GM21526 (cell line): ENCODE measurements at regions not wholly inside any gene's neighbourhood (a gene's known extent, or its start where the extent isn't known, plus 50 kb on each side); places are given as distances from the start of the nearest gene placed in this dataset.

ENCODE experiments used
- ATAC-seq: cut with Tn5 transposase; IDR thresholded peaks from one replicate; pipeline ENCODE4 v1.9.1; 2021; ENCODE audit warnings: moderate library complexity; ENCODE audit not compliant: unreplicated experiment, low FRiP score

DNA sequence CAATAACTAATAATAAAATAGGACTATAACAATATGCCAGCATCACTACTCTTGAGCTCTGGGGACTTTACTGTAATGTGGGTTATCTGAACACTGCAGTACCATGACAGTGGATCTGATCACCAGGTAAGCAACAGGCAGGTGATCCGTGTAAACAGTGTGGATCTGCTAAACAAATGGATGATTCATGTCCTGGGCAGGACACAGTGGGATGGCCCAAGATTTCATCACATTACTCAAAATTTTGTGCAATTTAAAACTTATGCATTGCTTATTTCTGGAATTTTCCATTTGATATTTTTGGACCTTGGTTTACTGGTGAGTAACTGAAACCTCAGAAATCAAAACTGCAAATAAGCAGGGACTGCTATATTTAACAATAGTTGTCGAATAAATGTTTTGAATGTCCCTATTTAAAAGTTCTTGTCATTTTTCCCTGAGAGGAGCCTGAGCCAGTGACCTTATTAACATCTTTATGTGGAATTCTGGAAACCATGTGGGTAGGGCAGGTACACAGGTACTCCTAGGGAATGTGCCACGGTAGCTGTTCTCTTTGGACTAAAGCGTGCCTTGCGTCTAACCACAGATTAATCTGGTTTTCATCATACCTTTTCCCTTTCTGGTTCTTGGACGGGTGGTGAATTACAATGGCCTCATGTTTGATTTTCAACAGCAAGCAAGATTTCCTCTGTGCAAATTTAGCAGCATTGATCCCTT is 214.5 kb upstream of the SASH1 start:
- no peak for ATAC-seq

DNA sequence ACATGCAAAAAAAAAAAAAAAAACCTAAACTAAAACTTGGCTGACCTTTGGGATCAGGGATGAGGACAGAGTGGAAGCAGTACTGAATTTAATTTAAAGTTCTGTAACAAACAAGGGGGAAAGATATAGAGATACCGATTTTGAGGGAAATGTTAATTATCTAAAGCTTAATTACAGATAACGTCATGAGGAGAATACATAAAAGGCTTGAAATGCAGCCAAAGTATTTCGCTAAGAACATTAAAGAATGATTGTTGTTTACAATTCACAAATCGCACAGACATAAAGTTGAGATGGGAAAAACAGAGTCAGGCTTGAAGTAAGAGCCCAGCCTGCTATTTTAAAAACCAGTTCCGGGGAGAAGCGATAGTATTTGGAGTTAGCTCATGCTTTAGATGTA is 208.0 kb upstream of the SASH1 start:
- no peak for ATAC-seq

DNA sequence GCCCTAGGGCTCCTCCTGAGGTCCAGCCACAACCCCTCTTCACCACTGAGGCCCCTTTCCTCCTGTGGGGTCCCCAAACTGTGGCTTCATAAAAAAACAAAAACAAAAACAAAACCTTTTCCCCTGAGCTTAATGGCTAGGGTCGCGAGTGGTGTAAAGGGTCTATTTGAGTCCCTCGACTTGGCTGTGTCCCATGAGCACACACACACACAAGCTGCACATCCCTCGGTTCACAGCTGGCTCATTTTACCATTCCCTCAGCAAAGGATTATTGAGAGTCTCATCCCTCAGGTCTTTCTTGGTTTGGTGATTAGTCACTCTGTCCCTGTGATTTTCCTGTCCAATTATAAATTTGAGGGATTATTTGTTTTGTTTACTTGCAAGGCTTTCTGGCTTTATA is 206.1 kb upstream of the SASH1 start:
- no peak for ATAC-seq

DNA sequence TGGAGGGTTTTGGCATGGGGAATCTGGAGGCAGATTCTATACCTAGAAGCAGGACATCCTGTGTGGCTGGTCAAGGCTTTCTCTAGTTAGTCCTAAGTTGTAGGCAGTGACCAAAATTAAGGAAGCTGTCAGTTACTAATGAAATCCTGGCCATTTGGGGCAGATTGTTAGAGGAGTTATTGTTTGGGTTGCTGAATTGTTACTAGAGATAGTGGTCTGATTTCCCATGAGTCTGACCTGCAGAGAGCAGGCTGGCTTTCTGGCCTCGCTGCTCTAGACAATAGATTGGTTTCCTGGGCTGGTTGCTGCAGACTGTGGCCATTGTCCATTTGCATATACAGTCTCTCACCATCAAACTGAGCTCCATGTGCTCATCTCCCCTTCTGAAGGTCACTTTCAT is 205.0 kb upstream of the SASH1 start:
- ATAC-seq, result no peak

DNA sequence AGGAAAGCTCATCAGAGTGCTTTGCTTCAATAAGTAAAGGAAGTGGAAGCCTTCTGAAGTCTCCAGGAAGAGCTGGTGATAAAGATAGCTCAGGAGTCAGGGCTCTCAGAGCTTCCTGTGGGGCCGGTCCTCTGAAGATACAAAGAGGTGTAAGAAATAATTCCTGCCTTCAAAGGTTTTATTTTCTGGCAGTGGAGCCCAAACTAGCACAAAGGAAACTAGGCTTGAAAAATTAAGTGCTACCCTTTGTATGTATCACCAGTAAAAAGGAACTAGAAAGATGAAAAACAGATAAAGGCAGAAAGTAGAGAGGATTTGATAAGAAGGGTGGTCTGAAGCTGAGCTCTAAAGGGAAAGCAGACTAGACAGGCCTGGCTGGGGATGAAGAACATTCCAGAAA is 204.1 kb upstream of the SASH1 start:
- no peak for ATAC-seq

DNA sequence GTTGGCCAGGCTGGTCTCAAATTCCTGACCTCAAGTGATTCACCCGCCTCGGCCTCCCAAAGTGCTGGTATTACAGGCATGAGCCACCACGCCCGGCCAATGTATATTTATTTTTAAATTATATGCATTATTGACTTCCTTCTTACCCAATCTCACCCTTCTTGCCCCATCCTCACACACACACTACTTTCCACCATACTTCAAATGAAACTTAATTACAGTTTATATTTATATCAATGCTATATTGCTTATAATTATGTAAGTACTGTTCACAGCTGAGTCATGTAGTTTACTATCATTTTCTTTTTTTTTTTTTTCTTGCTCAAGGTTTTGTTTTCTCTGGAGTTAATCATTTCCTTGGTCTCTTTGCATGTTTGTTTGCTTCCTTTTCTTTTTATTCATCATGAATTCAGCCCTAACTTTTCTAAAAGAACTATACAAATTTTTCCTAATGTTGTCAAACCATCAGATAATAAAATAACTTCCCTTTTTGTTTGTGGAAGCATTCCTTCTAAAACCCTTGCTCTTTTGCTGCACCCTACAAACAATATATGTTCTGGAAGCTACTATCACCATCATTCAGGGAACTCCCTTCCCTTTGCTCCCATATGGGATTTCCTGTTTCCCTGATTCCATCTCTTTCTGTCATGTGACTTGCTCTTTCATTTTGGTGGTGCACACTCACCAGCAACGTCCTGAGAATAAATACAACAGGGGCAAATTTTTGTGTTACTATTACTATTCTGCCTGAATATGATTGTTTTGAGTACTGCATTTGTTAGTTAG is 201.7 kb upstream of the SASH1 start:
- ATAC-seq, result no peak

DNA sequence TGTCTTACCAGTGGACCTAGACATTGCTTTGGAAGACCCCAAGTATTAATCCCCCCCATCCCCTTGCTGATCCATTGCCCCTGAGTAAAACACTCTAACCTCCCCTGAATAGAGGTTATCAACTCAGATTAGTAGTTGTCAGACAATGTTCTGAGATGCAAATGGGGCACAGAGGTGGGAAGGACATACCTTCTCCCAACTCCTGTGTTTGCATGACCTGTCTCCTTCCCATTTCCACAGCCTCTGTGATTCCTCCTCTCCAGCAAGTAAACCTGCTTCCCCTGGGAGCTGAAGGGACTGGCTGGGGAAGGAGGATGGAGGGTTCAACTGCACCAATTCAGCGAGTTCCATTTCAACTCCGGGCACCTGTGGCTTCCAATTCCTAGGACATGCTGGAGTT is 199.8 kb upstream of the SASH1 start:
- ATAC-seq, result no peak

DNA sequence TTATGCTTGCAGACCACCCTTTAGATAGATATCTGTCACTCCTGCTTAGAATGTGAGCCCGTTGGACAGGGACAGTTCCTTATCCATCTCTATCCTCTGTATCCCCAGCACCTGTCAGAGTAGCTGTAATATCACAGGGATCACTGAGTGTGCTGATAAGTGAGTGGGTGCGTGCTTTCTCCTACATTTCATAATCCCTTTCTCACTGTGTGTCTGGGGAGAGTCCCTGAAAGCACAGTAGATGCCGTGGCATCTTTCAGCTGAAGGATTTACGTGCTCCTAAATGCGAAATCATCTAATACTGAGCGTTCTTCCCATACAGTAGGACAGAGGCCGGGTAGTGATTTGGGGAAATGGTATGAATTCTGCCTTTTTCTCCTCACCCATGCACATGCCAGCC is 198.9 kb upstream of the SASH1 start:
- no peak for ATAC-seq

DNA sequence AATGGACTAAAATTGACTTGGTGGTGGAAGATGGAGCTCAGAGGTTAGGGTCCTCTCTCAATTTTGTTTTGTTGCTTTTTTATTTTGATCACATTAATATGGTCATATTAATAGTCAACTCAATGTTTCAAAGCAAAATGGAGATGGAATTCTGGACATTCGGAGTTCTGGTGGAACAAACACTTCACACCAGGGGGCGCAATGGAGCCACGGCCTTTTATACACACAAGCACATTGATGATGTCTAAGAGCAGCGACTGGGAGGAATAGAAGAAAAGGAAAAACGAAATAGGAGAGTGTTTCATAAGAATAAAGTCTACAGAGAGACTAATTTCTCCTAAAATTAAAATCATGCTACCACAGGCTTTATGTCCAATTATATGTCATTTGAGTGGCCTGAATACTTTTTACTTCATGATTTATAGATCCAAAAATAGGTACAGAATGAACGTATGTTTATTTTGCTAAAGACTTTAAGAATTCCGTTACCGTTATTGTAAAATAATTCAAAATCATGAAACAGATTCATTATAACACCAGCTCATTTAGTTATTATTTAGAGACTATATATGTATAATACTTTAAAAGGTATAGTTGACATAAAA is 197.6 kb upstream of the SASH1 start:
- ATAC-seq, result peak; percentile 85

DNA sequence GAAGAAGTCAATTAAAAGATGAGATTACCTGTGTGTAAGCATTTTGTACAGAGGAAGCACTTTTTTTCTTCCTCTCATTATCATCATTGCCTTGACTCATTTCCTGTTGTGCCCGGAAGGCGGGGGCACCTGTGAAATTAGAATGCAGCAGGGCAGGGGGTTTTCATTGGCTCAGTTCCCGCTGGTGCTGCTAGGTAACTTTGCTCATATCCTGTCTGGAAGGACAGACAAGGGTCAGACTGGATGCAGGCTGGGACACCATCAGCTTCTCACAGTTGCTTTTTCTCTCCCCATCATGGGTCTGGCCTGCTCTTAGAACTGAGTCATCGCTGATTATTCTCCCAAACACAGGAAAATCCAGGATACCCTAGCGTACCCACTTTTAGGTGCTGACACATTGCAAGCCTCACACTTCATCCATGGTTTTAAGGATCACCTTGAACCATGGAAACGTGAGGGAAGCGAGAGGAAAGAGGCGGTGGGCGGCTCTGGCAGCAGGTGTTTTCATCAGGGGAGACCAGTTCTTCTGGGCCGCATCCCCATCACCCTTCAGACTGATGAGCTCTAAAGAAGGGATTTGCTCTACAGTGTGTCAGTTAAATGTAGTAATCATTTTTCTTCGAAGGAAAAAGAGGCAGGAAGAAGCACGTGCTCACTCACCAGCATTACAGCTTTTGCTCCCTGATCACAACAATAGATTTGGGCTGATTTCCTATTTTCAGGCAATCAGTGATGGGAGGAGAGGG is 195.7 kb upstream of the SASH1 start:
- ATAC-seq, result no peak

DNA sequence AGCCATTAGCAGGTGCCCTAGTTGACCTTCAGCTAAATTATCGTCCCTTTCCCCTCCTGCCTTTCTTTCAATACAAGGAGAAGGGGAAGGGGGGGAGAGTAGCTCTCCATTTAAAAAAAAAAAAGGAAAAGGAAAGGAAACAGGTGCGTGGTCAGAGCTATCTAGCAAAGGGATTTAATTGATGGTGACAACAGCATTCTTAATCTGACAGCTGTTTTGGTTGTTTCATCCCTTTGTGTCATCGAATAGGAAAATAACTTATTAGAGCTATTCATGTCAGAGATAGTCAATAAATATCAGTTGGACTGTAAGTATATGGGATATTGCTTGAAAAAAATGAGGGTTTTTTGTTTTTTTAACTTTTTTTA is 195.2 kb upstream of the SASH1 start:
- ATAC-seq, result no peak

DNA sequence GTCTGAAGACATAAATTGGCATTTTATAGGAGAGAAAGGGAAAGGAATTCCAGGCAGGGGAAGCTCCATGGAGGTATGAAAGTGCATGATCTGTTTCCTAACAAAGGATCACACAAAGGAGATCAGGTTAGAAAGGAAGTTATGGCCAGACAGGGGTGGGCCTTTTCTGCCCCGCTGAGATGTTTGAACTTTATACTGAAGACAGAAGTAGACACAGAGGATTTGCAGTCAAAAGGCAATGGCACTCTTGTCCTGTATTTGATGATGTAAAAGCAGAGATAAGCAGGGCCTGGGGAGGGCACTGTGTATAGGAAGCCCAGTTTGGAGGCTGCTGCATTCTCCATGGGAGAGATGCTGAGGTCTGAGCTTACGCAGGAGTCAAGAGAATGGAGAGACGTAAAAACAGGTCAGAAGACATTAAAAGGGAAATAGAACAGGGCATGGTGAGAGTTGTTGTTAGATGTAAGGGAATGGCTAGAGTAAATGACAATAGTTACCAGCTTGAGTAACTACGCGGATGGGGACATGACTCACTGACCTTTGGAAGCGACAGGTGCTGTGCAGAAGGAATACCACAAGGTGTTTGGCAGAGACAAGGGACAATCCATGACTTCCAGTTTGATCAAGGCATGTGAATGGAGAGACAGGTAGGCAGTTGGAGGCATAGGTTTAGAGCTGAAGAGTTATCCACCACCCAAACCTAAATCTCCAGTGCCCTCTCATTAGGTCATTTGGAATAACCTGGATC is 190.6 kb upstream of the SASH1 start:
- ATAC-seq, result no peak

DNA sequence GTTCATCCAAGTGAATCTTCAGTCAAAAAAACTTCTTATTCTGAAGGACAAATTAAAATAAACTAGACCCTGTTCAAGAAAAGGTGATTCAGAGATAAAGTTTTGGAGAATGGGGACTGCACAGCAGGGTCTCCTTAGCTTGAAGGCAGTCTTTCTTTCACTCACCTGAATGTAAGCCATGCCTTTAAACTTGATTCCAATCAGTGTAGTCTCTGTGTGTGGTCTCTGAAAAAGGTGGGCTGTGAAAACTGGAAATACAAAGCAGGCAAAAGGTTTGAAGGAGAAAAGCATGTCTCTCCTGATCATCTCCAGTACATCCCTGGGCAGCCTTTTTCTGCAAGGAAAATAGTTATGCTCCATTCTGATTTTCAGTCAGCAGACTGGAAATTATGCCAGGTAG is 188.0 kb upstream of the SASH1 start:
- no peak for ATAC-seq

DNA sequence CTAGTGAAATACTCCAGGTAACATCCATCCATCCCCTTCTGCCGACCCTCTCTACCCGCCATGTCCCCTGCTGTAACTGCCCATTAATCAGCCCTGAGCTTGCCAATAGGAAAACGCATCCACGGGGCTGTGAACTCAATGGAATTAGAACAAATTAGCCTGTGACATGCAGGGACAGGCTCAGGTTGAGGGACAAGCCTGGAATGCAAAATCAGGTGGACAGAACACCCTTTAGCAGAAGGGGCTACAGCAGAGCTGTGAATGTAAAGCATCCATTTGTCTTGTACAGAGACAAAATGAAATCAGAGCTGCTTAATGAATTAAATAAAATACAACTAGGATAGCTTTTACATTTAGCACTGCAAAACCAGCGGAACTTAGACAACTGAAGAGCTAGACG is 187.3 kb upstream of the SASH1 start:
- no peak for ATAC-seq

DNA sequence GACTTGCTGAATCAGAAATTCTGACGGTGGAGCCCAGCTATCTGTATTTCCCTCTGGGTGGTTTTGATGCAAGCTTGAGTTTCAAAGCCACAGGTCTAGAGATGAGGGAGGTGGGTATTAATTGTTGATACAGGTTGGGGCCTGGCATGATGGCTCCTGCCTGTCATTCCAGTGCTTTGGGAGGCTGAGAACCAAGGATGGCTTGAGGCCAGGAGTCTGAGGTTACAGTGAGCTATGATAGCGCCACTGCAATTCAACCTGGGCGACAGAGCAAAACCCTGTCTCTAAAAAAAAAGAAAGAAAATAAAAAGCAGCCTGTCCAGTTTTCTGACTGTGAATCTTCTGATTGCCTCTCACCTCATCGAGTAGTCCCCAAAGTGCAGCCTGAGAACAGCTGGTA is 184.8 kb upstream of the SASH1 start:
- ATAC-seq, result no peak

DNA sequence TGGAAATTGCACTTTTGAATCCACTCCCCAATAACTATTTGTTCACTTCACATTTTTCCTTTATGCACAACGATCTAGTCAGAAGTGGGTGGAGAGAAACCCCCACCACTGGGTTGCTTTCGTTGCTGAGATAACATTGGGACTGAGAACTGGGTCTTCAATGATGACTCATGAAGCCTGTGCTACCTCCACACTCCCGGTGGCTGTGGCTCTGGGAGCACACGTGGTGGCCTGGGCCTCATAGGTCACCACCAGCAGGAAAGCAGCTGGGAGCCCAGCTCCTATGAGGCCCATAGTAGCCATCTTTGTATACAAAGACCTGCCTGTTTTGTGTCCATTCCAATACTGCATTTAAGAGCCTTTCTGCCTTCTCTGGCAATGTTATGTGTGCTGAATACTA is 178.0 kb upstream of the SASH1 start:
- ATAC-seq, result no peak

DNA sequence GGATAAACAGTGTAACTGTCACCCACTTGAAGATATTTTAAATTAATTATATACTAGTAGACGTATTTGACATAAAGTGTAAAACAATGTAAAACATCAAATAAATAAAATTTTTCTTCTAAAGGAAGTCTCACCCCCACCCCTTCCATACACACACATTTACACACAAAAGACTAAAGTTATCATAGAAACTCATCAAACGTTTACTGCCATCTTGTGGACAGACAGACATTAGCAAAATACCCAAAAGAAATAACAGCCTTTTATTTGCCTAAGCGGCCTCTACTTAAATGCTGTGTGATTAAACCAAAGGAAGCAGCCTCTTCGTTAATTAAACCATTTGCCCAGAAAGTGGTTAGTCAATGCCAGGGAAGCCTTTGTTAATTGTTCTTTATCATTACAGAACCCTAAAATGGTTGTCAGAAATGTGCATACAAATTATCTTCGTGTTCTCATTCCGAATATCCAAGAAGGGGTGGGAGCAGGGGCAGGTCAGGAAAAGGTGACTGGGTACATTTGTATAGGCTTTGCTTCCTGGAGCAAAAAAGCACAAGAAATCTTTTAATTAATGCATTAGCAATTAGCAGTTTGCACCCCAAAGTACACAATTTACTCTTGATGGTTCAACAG is 176.2 kb upstream of the SASH1 start:
- ATAC-seq, result peak; percentile 72

DNA sequence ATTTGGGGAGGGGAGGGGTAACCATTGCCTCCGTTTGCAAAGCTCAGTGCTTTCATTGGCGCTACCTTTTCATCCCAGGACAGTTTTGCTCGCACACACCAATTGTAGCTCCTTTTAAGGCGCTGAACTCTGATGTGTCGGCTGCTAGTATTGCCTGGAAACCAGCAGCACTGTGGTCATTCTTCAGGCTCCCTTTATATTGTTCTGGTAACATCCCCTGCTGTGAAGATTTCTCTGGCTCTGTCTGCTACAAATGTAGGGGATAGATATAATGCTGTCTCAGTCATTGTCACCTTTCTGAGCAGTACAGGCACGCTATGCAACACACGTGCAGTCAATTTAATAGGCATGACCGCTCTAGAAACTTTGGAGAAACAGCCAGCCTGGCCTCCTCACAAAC is 172.9 kb upstream of the SASH1 start:
- no peak for ATAC-seq

DNA sequence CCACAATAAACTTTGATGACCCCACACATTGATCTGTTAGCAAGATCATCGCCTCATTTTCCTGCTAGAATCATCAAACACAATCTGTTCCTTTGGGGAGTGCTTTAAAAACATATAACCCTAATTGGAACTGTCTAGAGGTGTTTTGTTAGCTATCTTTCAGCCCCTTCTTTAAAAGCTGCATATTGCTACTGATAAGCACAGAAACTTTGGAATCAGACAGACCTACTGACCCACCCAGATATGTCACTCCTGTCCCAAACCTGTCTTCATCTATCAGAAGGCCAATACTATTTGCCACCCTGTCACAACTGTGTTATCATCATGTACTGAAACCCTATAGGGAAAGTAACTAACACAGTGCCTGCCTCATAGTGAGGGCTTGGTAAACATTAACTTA is 172.4 kb upstream of the SASH1 start:
- ATAC-seq, result no peak

DNA sequence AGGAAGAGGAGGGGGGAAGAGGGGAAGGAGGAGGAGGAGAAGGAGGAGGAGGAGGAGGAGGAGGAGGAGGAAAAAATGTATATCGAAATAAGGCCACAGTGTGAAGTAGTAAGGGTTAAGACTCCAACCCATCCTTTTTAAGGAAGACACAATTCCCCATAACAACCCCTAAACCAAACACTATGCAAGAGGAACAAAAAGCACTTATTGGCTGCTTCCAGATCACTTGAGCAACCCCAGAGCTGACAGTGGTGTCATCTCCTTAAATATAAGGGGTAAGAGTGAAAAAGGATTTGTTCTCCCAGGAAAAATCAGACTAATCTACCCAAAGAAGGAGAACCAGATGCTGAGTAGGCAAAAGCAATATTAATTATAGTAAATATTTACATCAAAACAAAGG is 169.1 kb upstream of the SASH1 start:
- ATAC-seq, result no peak
